DMS 273 (cell line): ENCODE measurements at regions not wholly inside any gene's neighbourhood (a gene's known extent, or its start where the extent isn't known, plus 50 kb on each side); places are given as distances from the start of the nearest gene placed in this dataset.

Source experiments
- DNase-seq: peaks from one replicate; lab custom pipeline; 2025; ENCODE audit not compliant: unreplicated experiment; lab: John Stamatoyannopoulos, UW

DNA sequence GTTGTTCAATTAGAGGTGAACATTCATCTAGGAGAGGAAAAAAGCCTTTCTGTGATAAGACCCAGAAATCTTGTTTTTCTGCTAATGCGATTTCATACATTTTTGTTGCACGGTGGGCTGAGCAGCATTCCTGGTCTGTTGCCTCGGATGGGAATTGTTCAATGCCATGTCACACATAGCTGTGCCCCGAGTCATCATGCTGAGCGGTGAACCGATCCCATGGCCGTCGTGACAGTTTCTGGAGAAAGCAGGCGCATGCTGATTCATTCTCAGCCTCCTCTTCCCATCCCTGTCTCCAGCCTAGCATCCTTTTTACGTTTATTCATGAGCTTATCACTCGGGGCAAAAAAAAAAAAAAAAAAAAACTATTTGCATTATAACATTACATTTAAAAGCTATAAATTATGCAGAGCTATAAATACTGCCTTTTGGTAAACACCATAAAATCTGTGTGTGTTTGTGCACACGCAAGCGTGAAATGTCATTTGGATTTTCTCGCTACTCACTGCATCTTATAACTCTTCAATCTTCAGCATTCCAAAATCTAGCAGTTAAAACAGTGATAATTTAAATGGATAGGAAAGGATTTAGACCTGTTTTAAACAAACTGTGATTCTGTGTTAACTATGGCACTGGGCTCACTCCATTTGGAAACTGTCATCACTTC lies 58.9 kb upstream of the IFNGR1 start:
- no peak for DNase-seq

GRCh38 chr6:137272403-137272802 lies 53.2 kb upstream of the IFNGR1 start:
- DNase-seq, result no peak

DNA sequence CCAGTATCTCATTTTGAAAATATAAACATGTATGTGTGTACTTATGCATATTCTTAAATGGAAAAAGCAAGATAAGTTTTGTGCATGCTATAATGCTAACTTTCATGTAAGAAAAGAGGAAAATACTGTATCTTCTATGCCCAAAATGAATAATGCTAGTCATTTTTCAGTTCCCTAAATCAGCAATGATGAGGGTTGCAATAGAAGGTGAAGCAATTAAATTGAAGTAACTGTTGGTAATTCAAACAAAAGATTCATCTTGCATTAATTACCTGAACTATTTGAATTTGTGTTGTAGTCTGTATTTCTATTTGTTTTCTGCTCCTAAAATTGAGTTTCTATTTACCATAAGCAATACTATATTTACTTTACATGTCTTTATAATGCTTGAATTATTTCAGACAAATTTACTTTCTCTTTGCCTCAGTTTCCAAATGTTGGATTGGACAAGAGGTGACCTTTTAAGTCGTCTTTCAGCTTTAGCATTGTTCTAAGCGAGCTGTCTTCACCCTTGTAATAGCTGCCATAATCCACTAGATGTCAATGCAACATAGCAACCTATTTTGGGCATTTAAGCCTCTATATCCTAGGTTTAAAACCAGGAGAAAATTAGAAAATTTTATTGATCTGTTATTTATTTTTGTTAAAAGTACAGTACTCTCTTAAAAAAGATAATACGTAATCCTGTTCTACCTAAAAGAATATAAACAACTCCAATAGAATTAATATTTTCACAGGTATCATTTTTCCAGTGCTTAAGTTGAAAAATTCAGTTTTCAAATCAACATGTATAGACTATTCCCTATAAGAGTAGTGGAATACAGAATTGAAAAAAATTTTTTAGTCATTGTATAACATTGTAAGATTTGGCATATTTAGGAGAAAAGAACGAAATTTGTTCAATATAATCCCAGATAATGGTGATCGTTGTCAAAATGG lies 52.3 kb upstream of the IFNGR1 start:
- DNase-seq, result peak; percentile 75

DNA sequence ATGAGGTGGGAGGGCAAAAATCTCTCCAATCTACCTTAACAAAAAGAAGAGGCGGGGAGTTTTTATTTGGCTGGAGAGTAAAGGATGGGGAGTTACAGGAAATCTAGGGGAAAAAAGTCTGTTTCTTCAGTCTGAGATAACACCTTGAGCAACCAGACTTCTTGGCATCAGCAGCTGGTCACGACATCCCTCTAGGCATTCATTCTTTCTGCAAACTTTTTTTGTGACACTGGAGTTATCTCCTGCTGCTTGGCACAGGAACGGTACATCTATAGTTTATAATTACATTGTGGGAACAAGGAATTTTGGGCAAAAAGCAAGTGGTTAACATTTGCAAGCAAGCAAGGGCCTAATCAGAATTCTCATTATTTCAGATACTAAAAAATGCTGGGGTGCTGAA lies 50.6 kb upstream of the IFNGR1 start:
- DNase-seq, result no peak

GRCh38 chr6:137269347-137269746 lies 50.2 kb upstream of the IFNGR1 start:
- DNase-seq, result no peak
